Astrocyte (in vitro differentiated cells and primary cell): ENCODE measurements at regions not wholly inside any gene's neighbourhood (a gene's known extent, or its start where the extent isn't known, plus 50 kb on each side); places are given as distances from the start of the nearest gene placed in this dataset.
"Not testable (repeated sequence)": the region's sequence is repeated elsewhere in the genome, so short reads cannot be mapped to it uniquely, and the experiment has no call there.

Source experiments
- DNase-seq: peaks from one replicate; pipeline ENCODE4 v3.0.0-alpha.2; 2010; ENCODE audit warnings: low read depth
- FAIRE-seq: peaks from 2 replicates; lab custom pipeline; 2011; peaks lifted over from hg19 to GRCh38; lab: Jason Lieb, UNC
- H2AFZ ChIP-seq: 2 replicates; pipeline ENCODE4 v1.6.0; 2012; ENCODE audit warnings: low read depth, low read length, inconsistent platforms
- H3K27ac ChIP-seq: 2 replicates; pipeline ENCODE4 v1.5.1; 2011; ENCODE audit warnings: low read depth, low read length, inconsistent platforms
- H3K27me3 ChIP-seq: 2 replicates; pipeline ENCODE4 v1.6.0; 2011; ENCODE audit warnings: low read length, inconsistent platforms; ENCODE audit not compliant: insufficient read depth
- H3K36me3 ChIP-seq: 2 replicates; pipeline ENCODE4 v1.5.1; 2011; ENCODE audit warnings: low read length, inconsistent platforms; ENCODE audit not compliant: insufficient read depth
- H3K4me1 ChIP-seq: 2 replicates; pipeline ENCODE4 v1.5.1; 2011; ENCODE audit warnings: low read length, inconsistent platforms; ENCODE audit not compliant: insufficient read depth
- H3K4me2 ChIP-seq: 2 replicates; pipeline ENCODE4 v1.6.0; 2012; ENCODE audit warnings: low read length, inconsistent platforms
- H3K4me3 ChIP-seq: 2 replicates; pipeline ENCODE4 v1.5.1; 2011; ENCODE audit warnings: low read depth, mild to moderate bottlenecking, low read length, inconsistent platforms; ENCODE audit not compliant: insufficient read depth
- H3K79me2 ChIP-seq: 2 replicates; pipeline ENCODE4 v1.6.0; 2012; ENCODE audit warnings: mild to moderate bottlenecking, low read length, inconsistent platforms; ENCODE audit not compliant: insufficient read depth
- H3K9ac ChIP-seq: 2 replicates; pipeline ENCODE4 v1.6.0; 2012; ENCODE audit warnings: mild to moderate bottlenecking, low read length, inconsistent platforms
- H3K9me3 ChIP-seq: 2 replicates; pipeline ENCODE4 v1.5.1; 2012; ENCODE audit warnings: low read depth, mild to moderate bottlenecking, low read length, inconsistent platforms; ENCODE audit not compliant: insufficient read depth
- H4K20me1 ChIP-seq: 2 replicates; pipeline ENCODE4 v1.6.0; 2012; ENCODE audit warnings: low read length, inconsistent platforms; ENCODE audit not compliant: insufficient read depth
- H3K27ac Mint-ChIP-seq: one replicate; pipeline ENCODE4 v1.8.0; 2021; ENCODE audit warnings: mild to moderate bottlenecking, mixed read lengths; ENCODE audit not compliant: unreplicated experiment
- H3K27me3 Mint-ChIP-seq: one replicate; pipeline ENCODE4 v1.8.0; 2021; ENCODE audit warnings: low read depth, mixed read lengths; ENCODE audit not compliant: unreplicated experiment
- H3K36me3 Mint-ChIP-seq: one replicate; pipeline ENCODE4 v1.8.0; 2021; ENCODE audit warnings: low read depth, mixed read lengths; ENCODE audit not compliant: unreplicated experiment
- H3K4me1 Mint-ChIP-seq: one replicate; pipeline ENCODE4 v1.8.0; 2021; ENCODE audit warnings: low read depth, mixed read lengths; ENCODE audit not compliant: unreplicated experiment
- H3K4me3 Mint-ChIP-seq: one replicate; pipeline ENCODE4 v1.8.0; 2021; ENCODE audit warnings: mild to moderate bottlenecking, moderate library complexity, mixed read lengths; ENCODE audit not compliant: unreplicated experiment
- H3K9me3 Mint-ChIP-seq: one replicate; pipeline ENCODE4 v1.8.0; 2021; ENCODE audit warnings: mild to moderate bottlenecking, mixed read lengths; ENCODE audit not compliant: unreplicated experiment
- EZH2 ChIP-seq: IDR thresholded peaks from 2 replicates; pipeline ENCODE4 v1.6.1; 2012; ENCODE audit warnings: mild to moderate bottlenecking, low read length, inconsistent platforms; ENCODE audit not compliant: insufficient read depth
- TF ChIP-seq, protein P1 (sequence below): IDR thresholded peaks from 2 replicates; pipeline ENCODE4 v1.5.1; 2011; ENCODE audit warnings: low read depth, mild to moderate bottlenecking, inconsistent platforms, low read length, moderate library complexity; ENCODE audit not compliant: insufficient read depth

DNA sequence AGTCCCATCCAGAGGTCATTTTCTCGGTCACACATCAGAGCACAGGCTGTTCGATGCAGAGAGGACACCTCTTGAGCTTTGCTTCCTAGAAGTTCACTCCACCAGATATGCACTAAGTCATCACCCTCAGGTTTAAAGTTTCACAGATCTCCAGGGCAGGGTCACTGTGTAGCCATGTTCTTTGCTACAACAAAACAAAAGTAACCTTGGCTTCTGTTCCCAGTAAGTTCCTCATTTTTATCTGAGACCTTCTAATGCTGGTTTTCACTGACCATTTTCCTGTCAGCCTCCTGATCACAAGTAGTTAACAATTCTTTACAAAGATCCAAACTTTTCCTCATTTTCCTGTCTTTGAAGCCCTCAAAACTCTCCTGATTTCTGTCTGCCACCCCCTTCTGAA, 97.5 kb upstream of the CTSV start:
- H3K9ac ChIP-seq = no peak overlapping the region
- no peaks in the 10 kb centered on the region for H3K9me3 ChIP-seq
- Mint-ChIP-seq H3K9me3 (peaks cover 17% of the 10 kb centered on the region), H3K27me3 (peaks cover 2% of the 10 kb centered on the region), H3K4me3 (no peak overlapping the region), H3K27ac (no peak overlapping the region), H3K36me3 (peaks cover 11% of the 10 kb centered on the region), H3K4me1 (no peaks in the 10 kb centered on the region)
- H3K4me2 ChIP-seq = no peak overlapping the region
- H3K27ac ChIP-seq = no peak overlapping the region
- TF ChIP-seq EZH2 = no peak
- TF ChIP-seq, protein P1, sequence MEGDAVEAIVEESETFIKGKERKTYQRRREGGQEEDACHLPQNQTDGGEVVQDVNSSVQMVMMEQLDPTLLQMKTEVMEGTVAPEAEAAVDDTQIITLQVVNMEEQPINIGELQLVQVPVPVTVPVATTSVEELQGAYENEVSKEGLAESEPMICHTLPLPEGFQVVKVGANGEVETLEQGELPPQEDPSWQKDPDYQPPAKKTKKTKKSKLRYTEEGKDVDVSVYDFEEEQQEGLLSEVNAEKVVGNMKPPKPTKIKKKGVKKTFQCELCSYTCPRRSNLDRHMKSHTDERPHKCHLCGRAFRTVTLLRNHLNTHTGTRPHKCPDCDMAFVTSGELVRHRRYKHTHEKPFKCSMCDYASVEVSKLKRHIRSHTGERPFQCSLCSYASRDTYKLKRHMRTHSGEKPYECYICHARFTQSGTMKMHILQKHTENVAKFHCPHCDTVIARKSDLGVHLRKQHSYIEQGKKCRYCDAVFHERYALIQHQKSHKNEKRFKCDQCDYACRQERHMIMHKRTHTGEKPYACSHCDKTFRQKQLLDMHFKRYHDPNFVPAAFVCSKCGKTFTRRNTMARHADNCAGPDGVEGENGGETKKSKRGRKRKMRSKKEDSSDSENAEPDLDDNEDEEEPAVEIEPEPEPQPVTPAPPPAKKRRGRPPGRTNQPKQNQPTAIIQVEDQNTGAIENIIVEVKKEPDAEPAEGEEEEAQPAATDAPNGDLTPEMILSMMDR = no peak
- H3K36me3 ChIP-seq = no peaks in the 10 kb centered on the region
- no peak overlapping the region for H3K4me3 ChIP-seq
- H3K4me1 ChIP-seq = no peaks in the 10 kb centered on the region
- H3K27me3 ChIP-seq = no peaks in the 10 kb centered on the region
- DNase-seq = no peak
- no peaks in the 10 kb centered on the region for H4K20me1 ChIP-seq
- H3K79me2 ChIP-seq = no peaks in the 10 kb centered on the region
- no peak overlapping the region for H2AFZ ChIP-seq
- FAIRE-seq = no peak

DNA sequence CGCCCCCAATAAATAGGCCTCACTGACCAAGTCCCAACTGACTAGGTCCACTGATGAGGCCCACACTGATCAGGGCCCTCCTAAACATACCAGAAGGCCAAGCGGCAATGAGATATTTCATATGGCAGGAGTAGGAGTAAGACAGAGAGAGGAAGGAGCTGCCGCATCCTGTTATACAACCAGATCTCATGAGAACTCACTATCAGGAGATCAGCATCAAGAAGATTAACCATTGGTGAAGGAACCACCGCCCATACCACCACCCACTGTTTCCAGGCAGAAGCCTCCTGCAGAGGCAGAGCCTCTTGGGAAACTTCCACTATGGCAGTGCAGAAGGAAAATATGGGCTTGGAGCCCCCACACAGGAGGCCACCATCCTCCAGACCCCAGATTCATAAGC, 95.0 kb upstream of the CTSV start:
- H3K4me2 ChIP-seq, H3K4me3 ChIP-seq, H3K9me3 ChIP-seq, H3K4me3 Mint-ChIP-seq, H3K4me1 Mint-ChIP-seq, H3K27ac ChIP-seq, H3K27me3 Mint-ChIP-seq, H3K27ac Mint-ChIP-seq, DNase-seq, FAIRE-seq, H4K20me1 ChIP-seq, H3K27me3 ChIP-seq, H3K36me3 ChIP-seq, H3K4me1 ChIP-seq, H3K9ac ChIP-seq, H3K79me2 ChIP-seq, H2AFZ ChIP-seq: not testable (repeated sequence)
- Mint-ChIP-seq H3K36me3 (peaks cover 11% of the 10 kb centered on the region), H3K9me3 (peaks cover 17% of the 10 kb centered on the region)

DNA sequence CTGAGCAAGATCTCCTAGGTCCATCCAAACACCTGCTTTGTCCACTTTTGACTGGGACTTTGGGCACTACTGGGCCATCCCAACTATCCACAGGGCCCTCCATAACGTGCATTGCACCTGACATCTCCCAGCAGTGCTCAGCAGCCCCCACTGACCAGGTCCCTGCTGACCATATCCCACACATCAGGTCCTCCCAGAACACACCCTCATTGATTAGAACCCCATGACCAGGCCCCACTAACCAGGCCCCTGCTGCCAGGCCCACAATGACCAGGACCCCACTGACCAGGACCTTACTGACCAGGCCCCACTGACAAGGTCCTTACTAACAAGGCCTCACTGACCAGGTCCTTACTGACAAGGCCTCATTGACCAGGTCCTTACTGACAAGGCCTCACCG, 93.9 kb upstream of the CTSV start:
- H3K9me3 Mint-ChIP-seq = peaks cover 16% of the 10 kb centered on the region
- no peaks in the 10 kb centered on the region for H3K4me1 Mint-ChIP-seq
- no peaks in the 10 kb centered on the region for H3K27me3 ChIP-seq
- peaks cover 11% of the 10 kb centered on the region for H3K36me3 Mint-ChIP-seq
- no peak overlapping the region for H3K4me3 ChIP-seq
- H2AFZ ChIP-seq = no peak overlapping the region
- TF ChIP-seq EZH2 = no peak
- TF ChIP-seq, protein P1 = no peak
- H3K4me1 ChIP-seq = no peaks in the 10 kb centered on the region
- FAIRE-seq (no peak), DNase-seq (no peak)
- H4K20me1 ChIP-seq = no peaks in the 10 kb centered on the region
- H3K4me3 Mint-ChIP-seq = no peak overlapping the region
- H3K9me3 ChIP-seq = no peaks in the 10 kb centered on the region
- H3K79me2 ChIP-seq = no peaks in the 10 kb centered on the region
- no peaks in the 10 kb centered on the region for H3K36me3 ChIP-seq
- no peak overlapping the region for H3K4me2 ChIP-seq
- no peaks in the 10 kb centered on the region for H3K27me3 Mint-ChIP-seq
- H3K27ac Mint-ChIP-seq = no peak overlapping the region
- no peak overlapping the region for H3K9ac ChIP-seq
- H3K27ac ChIP-seq = no peak overlapping the region

DNA sequence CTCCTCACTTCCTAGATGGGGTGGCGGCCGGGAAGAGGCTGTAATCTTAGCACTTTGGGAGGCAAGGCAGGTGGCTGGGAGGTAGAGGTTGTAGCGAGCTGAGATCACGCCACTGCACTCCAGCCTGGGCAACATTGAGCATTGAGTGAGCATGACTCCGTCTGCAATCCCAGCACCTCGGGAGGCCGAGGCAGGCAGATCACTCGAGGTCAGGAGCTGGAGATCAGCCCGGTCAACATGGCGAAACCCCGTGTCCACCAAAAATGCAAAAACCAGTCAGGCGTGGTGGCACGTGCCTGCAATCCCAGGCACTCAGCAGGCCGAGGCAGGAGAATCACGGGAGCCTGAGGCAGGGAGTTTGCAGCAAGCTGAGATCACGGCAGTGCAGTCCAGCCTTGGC, 91.9 kb upstream of the CTSV start:
- H3K4me1 ChIP-seq, H2AFZ ChIP-seq, H3K27me3 Mint-ChIP-seq, H3K27ac Mint-ChIP-seq, H4K20me1 ChIP-seq, H3K4me1 Mint-ChIP-seq, H3K27me3 ChIP-seq, DNase-seq, H3K36me3 ChIP-seq, H3K4me3 ChIP-seq, H3K9me3 ChIP-seq, FAIRE-seq, H3K79me2 ChIP-seq, H3K9ac ChIP-seq, H3K4me3 Mint-ChIP-seq, H3K4me2 ChIP-seq, H3K27ac ChIP-seq: not testable (repeated sequence)
- H3K9me3 Mint-ChIP-seq = peaks cover 16% of the 10 kb centered on the region
- H3K36me3 Mint-ChIP-seq = peaks cover 11% of the 10 kb centered on the region

DNA sequence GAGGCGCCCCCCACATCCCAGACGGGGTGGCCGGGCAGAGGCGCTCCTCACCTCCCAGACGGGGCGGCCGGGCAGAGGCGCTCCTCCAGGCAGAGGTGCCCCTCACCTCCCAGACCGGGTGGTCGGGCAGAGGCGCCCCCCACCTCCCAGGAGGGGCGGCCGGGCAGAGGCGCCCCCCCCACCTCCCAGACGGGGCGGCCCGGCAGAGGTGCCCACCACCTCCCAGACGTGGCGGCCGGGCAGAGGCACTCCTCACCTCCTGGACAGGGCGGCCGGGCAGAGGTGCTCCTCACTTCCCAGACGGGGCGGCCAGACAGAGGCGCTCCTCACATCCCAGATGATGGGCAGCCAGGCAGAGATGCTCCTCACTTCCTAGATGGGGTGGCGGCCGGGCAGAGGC, 91.4 kb upstream of the CTSV start:
- not testable (repeated sequence) for H3K27ac Mint-ChIP-seq, H3K79me2 ChIP-seq, DNase-seq, H3K27me3 Mint-ChIP-seq, FAIRE-seq, H3K9me3 ChIP-seq, H3K4me1 Mint-ChIP-seq, H3K27ac ChIP-seq, H3K4me1 ChIP-seq, H2AFZ ChIP-seq, H3K4me3 Mint-ChIP-seq, H3K27me3 ChIP-seq, H3K4me2 ChIP-seq, H4K20me1 ChIP-seq, H3K4me3 ChIP-seq, H3K36me3 ChIP-seq, H3K9ac ChIP-seq
- peaks cover 16% of the 10 kb centered on the region for H3K9me3 Mint-ChIP-seq
- peaks cover 11% of the 10 kb centered on the region for H3K36me3 Mint-ChIP-seq
